ENCODE measurements at regions not wholly inside any gene's neighbourhood (a gene's known extent, or its start where the extent isn't known, plus 50 kb on each side); places are given as distances from the start of the nearest gene placed in this dataset.

DNA sequence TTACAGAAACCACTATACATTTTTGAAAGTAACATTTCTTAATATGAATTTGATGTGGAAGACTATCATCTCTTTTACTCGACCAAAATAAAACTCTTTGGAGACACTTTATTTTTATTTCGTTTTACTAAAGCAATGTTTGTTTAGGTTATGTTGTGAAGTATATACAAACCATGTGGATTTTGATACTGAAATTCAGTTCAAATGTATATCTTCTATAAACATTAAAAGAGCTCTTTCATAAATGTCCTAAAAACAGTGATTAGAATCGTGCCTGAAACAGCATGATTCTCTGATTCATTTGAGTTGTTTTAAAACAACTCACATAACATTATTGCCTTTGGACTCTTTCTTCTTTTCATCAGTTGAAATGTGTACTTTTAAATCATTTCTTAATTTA lies 373.7 kb upstream of the GOLIM4 start:
- no peak overlapping the region for H3K4me2 ChIP-seq
- no peaks in the 10 kb centered on the region for H3K79me2 ChIP-seq
- no peaks in the 10 kb centered on the region for H3K9me2 ChIP-seq (replicated peaks; ENCODE audit: insufficient read depth)
- H3K36me3 ChIP-seq (replicated peaks; ENCODE audit: insufficient read depth, low read depth): no peaks in the 10 kb centered on the region
- H4K20me1 ChIP-seq (ENCODE audit: insufficient read depth, poor library complexity, severe bottlenecking): no peaks in the 10 kb centered on the region
- WGBS (ENCODE audit: low lambda C conversion rate, missing lambda C conversion rate): 59% methylated on average over 3 of the region's 3 CpGs
- H3K27me3 ChIP-seq: no peaks in the 10 kb centered on the region
- no peaks in the 10 kb centered on the region for H3K4me1 ChIP-seq (ENCODE audit: insufficient read depth)
- no peak for TF ChIP-seq EZH2phosphoT487 (IDR thresholded peaks at IDR 0.05; ENCODE audit: low read depth, severe bottlenecking, unreplicated experiment)
- TF ChIP-seq, protein P1, sequence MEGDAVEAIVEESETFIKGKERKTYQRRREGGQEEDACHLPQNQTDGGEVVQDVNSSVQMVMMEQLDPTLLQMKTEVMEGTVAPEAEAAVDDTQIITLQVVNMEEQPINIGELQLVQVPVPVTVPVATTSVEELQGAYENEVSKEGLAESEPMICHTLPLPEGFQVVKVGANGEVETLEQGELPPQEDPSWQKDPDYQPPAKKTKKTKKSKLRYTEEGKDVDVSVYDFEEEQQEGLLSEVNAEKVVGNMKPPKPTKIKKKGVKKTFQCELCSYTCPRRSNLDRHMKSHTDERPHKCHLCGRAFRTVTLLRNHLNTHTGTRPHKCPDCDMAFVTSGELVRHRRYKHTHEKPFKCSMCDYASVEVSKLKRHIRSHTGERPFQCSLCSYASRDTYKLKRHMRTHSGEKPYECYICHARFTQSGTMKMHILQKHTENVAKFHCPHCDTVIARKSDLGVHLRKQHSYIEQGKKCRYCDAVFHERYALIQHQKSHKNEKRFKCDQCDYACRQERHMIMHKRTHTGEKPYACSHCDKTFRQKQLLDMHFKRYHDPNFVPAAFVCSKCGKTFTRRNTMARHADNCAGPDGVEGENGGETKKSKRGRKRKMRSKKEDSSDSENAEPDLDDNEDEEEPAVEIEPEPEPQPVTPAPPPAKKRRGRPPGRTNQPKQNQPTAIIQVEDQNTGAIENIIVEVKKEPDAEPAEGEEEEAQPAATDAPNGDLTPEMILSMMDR (IDR thresholded peaks at IDR 0.05; ENCODE audit: poor library complexity): no peak
- TF ChIP-seq EZH2 (IDR thresholded peaks at IDR 0.05; ENCODE audit: borderline replicate concordance): no peak
- no peaks in the 10 kb centered on the region for H3K9me3 ChIP-seq (ENCODE audit: low read depth)
- no peak overlapping the region for H2AFZ ChIP-seq
- H3K27ac ChIP-seq: no peak overlapping the region
- DNase-seq (ENCODE audit: low spot score): no peak
- H3K4me3 ChIP-seq: no peak overlapping the region

DNA sequence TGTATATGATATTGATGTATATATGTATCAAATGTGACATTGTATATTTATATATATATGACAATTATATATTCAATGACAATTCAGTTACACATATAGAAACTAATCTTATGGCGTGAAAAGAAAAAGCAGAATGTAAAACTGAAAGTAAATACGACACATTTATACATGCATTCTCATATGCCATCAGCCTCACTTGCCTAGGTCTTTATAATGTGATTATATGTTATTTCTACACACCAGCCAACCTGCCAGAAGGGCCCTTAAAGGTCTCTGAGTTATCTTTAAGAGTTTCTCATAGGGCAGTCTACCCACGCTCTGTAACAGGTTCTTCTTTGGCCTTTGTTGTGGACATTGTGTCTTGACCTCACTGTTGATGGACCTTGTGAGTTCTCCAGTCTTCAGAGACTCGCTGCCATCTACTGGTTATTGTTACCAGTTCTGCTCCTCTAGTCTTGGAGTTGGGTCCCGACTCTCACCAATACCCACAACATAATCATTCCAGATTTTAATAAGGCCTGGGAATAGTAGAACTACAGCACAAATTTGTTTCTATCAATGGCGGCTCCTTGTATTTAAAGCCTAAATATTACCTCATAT lies 371.5 kb upstream of the GOLIM4 start:
- H3K27ac ChIP-seq: no peak overlapping the region
- no peaks in the 10 kb centered on the region for H4K20me1 ChIP-seq (ENCODE audit: insufficient read depth, poor library complexity, severe bottlenecking)
- H2AFZ ChIP-seq: no peak overlapping the region
- peak; percentile 50 for DNase-seq (ENCODE audit: low spot score)
- H3K79me2 ChIP-seq: no peaks in the 10 kb centered on the region
- no peak overlapping the region for H3K4me2 ChIP-seq
- H3K9me2 ChIP-seq (replicated peaks; ENCODE audit: insufficient read depth): no peaks in the 10 kb centered on the region
- H3K36me3 ChIP-seq (replicated peaks; ENCODE audit: insufficient read depth, low read depth): no peaks in the 10 kb centered on the region
- no peak overlapping the region for H3K4me3 ChIP-seq
- H3K4me1 ChIP-seq (ENCODE audit: insufficient read depth): no peaks in the 10 kb centered on the region
- no peak for TF ChIP-seq EZH2phosphoT487 (IDR thresholded peaks at IDR 0.05; ENCODE audit: low read depth, severe bottlenecking, unreplicated experiment)
- TF ChIP-seq, protein P1 (IDR thresholded peaks at IDR 0.05; ENCODE audit: poor library complexity): peak; percentile 48
- WGBS (ENCODE audit: low lambda C conversion rate, missing lambda C conversion rate): 68% methylated on average over 6 of the region's 6 CpGs
- H3K9me3 ChIP-seq (ENCODE audit: low read depth): no peaks in the 10 kb centered on the region
- no peaks in the 10 kb centered on the region for H3K27me3 ChIP-seq

DNA sequence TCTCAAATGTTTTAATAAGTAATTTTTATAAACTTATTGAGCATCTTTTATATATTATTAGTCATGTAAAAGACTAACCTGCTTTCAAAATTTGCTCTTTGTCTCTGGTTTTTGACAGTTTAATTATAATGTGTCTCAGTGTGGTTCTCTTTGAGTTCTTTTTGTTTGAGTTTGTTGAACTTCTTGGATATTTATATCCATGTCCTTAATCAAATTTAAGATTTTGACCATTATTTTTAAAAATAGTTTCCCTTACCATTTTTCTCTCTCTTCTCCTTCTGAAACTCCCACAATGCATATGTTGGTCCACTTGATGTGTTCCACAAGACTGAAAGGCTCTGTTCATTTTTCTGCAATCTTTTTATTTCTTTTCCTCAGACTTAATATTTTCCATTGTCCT lies 366.1 kb upstream of the GOLIM4 start:
- Histone ChIP-seq H3K79me2 (no peaks in the 10 kb centered on the region), H4K20me1 (ENCODE audit: insufficient read depth, poor library complexity, severe bottlenecking) (no peaks in the 10 kb centered on the region), H3K27ac (no peak overlapping the region), H3K4me1 (ENCODE audit: insufficient read depth) (no peaks in the 10 kb centered on the region), H3K4me2 (no peak overlapping the region), H3K9me2 (replicated peaks; ENCODE audit: insufficient read depth) (no peaks in the 10 kb centered on the region), H3K36me3 (replicated peaks; ENCODE audit: insufficient read depth, low read depth) (no peaks in the 10 kb centered on the region), H2AFZ (no peak overlapping the region), H3K9me3 (ENCODE audit: low read depth) (no peaks in the 10 kb centered on the region), H3K4me3 (no peak overlapping the region), H3K27me3 (no peaks in the 10 kb centered on the region)
- no peak for TF ChIP-seq EZH2 (IDR thresholded peaks at IDR 0.05; ENCODE audit: borderline replicate concordance)
- TF ChIP-seq, protein P1 (IDR thresholded peaks at IDR 0.05; ENCODE audit: poor library complexity): no peak
- no peak for DNase-seq (ENCODE audit: low spot score)

DNA sequence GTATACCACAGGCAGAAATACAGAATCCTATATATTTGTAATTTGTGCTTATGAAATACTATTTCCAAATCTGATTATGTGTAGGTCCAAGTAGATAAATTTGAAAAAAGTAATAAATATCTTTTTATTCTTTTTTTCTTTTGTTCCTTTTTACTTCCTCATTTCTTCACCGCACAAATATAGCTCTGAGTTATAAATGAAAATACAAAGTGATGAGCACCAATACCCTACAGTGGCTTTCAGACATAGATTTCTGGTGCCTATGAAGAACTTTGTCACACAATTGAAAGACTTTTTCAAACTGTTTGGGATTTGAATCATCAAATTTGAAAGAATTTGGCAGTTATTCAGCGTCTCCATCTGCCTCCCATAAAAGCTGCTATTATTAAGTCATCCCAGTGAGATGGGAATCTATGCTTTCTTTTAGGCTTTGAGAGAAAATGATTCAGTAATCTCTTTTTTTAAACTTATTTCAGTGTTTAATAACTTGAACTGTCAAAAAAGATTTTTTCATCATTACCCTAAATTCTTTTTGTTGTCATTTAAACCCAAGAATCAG lies 363.6 kb upstream of the GOLIM4 start:
- Histone ChIP-seq H3K27me3 (no peaks in the 10 kb centered on the region), H3K4me2 (no peak overlapping the region), H3K27ac (no peak overlapping the region), H3K4me1 (ENCODE audit: insufficient read depth) (no peaks in the 10 kb centered on the region), H3K9me2 (replicated peaks; ENCODE audit: insufficient read depth) (no peaks in the 10 kb centered on the region), H2AFZ (no peak overlapping the region), H3K9me3 (ENCODE audit: low read depth) (no peaks in the 10 kb centered on the region), H3K4me3 (no peak overlapping the region), H3K79me2 (no peaks in the 10 kb centered on the region), H3K36me3 (replicated peaks; ENCODE audit: insufficient read depth, low read depth) (no peaks in the 10 kb centered on the region), H4K20me1 (ENCODE audit: insufficient read depth, poor library complexity, severe bottlenecking) (no peaks in the 10 kb centered on the region)
- no peak for DNase-seq (ENCODE audit: low spot score)
- TF ChIP-seq EZH2phosphoT487 (IDR thresholded peaks at IDR 0.05; ENCODE audit: low read depth, severe bottlenecking, unreplicated experiment): no peak
- TF ChIP-seq EZH2 (IDR thresholded peaks at IDR 0.05; ENCODE audit: borderline replicate concordance): no peak
- TF ChIP-seq, protein P1 (IDR thresholded peaks at IDR 0.05; ENCODE audit: poor library complexity): no peak
- 81% methylated on average over 2 of the region's 2 CpGs for WGBS (ENCODE audit: low lambda C conversion rate, missing lambda C conversion rate)
